GM19023 (cell line): ENCODE measurements at regions not wholly inside any gene's neighbourhood (a gene's known extent, or its start where the extent isn't known, plus 50 kb on each side); places are given as distances from the start of the nearest gene placed in this dataset.
"Not testable (repeated sequence)": the region's sequence is repeated elsewhere in the genome, so short reads cannot be mapped to it uniquely, and the experiment has no call there.

ENCODE experiments used
- ATAC-seq: cut with Tn5 transposase; IDR thresholded peaks from one replicate; pipeline ENCODE4 v1.9.1; 2021; ENCODE audit warnings: mild to moderate bottlenecking, moderate library complexity; ENCODE audit not compliant: unreplicated experiment

DNA sequence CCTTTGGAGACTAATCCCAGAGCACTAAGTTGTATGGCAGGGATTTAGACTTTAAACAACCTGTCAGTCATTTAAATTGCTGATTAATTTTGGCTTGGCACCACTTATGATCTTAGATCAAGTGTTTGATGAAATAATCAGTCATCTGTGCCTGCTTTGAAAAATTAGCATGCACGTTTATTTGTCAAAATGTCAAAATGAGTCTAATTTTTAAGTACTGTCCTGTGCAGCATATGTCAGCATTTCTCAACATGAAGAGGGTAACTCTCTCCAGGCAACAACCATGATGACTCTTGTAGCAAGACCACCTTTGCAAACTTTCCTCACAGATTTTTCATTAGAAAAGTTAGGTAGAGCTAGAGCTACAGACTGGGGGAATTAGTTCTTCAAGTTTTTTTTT lies 155.7 kb upstream of the GJE1 start:
- ATAC-seq, result no peak

DNA sequence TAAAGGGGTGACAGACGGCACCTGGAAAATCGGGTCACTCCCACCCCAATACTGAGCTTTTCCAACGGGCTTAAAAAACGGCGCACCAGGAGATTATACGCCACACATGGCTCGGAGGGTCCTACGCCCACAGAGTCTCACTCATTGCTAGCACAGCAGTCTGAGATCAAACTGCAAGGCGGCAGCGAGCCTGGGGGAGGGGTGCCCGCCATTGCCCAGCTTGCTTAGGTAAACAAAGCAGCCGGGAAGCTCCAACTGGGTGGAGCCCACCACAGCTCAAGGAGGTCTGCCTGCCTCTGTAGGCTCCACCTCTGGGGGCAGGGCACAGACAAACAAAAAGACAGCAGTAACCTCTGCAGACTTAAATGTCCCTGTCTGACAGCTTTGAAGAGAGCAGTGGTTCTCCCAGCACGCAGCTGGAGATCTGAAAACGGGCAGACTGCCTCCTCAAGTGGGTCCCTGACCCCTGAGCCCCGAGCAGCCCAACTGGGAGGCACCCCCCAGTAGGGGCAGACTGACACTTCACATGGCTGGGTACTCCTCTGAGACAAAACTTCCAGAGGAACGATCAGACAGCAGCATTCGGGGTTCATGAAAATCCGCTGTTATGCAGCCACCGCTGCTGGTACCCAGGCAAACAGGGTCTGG lies 162.8 kb upstream of the GJE1 start:
- ATAC-seq, result not testable (repeated sequence)

DNA sequence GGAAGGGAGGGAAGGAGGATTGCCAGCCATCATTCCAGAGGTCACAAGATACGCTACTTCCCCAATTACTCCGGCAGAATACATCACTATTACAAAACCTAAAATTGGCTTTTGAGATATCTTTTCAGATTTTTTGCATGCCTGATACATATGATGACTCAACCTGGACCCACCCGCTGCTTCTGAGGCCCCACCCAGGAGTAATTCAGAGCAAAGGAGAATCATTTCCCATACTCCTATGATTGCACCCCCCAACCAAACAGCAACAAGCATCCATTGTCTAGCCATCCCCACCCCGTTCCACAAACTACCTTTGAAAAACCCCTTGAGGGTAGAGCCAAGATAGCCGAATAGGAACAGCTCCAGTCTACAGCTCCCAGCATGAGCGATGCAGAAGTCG lies 163.5 kb upstream of the GJE1 start:
- ATAC-seq, result no peak

DNA sequence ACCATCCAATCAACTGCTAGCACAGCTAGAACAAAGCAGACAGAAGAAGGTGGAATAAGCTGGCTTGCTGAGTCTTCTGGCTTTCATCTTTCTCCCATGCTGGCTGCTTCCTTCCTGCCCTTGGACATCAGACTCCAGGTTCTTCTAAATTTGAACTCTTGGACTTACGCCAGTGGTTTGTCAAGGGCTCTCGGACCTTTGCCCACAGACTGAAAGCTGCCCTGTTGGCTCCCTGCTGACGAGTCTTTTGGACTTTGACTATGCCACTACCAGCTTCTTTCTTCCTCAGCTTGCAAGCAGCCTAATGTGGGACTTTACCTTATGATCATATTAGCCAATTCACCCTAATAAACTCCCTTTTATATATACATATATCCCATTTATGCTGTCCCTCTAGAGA lies 164.1 kb upstream of the GJE1 start:
- no peak for ATAC-seq

DNA sequence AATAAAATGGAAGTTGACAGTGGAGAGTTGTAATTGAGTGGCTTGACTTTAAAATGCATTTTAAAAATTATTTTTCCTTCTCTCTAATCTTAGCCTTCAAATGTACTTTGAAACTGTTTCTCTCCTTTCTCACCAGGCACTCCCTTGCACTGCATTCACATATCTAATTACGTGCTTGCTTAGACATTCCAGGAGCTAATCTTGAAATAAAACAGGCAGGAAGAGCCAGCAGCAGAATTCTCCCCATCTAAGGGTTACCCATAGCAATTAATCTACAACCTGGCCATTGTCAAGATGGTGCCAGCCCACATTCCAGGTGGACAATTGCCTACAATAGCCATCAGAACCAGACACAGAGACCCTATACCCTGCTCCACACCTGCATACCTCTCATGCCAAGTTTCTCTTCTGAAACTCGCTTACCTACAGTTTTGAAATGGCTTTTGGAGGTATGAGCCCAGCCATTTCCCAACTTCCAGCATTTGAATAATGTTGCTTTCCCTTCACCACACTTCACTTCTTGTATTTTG lies 167.6 kb upstream of the GJE1 start:
- ATAC-seq, result no peak

DNA sequence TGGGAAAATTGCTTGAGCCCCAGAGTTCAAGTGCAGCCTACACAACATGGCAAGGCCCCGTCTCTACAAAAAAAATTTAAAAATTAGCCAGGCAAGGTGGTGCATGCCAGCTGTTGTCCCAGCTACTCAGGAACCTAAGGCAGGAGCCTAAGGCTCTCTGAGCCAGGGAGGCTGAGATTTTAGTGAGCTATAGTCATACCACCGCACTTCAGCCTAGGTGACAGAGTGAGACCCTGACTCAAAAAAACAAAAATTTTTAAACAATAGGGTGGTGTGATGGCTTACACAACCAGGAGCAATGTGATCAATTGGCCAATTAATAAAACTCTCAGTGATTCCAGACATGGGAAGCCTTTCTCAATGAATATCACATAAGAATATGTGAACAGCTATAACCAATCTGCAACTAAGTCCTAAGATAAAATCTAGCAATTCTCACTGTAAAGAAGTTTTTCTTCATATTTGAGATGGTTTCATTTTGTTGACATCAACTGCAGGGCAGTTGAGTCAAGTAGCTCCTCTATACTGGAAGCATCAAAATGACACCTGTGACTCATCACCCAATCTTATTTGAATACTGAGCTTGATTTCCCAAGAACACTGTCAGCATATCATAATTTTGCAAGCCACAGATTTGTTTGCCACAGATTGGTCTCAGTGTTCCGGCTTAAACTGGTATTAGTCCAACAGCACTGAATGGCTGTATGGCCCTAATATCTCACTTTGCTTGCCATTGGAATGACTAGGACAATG lies 169.0 kb upstream of the GJE1 start:
- no peak for ATAC-seq

DNA sequence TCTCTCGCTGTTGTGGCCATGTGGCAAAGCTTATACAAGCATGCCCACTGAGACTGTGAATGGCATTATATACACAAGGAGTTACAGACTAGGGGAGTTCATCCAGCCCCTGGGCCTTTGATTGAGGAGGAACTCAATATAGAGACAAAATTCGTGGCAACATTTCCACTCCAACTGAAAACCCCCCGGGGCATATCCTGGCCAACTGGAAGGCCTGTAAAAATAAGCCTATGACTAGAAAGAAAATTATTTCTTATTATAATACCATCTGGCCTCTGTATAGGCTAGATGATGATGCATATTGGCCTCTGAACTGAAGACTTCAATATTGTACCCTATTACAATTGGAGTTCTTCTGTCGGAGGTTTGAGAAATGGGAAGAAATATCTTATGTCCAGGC lies 175.5 kb upstream of the GJE1 start:
- no peak for ATAC-seq

DNA sequence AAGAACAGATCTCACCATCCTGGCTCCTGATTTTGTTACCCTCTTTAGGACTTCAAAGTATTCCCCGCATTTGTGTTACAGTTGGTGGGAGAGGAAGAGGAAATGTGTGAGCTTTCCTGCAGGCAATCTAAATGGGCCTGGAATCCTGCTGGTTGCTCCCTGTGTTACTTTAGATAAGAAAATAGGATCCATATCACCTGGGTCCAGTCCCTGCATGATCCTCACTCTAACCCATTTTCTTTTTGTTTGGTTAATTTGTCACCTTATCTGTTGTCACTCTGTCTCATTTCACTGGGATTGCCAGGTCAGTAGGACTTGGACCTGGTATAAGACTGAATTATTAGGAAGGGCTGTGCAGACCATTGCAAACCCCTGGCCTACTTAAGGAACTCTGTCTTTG lies 175.9 kb upstream of the GJE1 start:
- no peak for ATAC-seq

DNA sequence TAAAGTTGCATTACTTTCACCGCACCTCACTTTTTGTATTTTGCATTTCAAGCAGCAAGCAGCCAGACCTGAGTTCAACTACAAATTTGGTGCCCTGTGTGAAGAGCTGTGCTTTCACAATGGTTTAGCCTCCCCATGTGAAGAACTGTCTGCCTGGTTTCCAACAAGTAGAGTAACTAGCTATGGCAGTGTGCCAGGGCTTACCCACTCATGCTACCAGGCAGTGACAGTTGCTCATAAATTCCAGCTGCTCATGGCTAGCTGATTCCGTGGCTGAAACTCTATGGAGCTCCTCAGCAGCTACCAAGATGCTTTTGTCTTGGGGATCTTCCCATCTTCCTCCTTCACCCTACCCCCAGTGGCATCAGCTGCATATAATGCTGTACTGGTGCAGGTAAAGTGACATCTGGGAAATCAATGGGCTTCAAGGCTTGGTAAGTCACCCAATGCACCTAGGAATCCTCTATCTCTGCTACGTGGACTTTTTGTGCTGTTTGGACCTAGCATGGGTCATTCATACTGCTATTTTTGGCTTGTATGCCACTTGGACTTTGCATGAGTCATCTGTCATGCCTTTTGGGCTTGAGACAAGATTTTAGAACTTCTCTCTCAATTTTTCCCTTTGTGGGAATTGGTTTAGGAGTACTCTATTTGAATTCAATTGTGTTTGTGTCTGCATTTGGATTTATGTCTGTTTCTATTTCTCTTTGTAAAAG lies 176.5 kb upstream of the GJE1 start:
- no peak for ATAC-seq

DNA sequence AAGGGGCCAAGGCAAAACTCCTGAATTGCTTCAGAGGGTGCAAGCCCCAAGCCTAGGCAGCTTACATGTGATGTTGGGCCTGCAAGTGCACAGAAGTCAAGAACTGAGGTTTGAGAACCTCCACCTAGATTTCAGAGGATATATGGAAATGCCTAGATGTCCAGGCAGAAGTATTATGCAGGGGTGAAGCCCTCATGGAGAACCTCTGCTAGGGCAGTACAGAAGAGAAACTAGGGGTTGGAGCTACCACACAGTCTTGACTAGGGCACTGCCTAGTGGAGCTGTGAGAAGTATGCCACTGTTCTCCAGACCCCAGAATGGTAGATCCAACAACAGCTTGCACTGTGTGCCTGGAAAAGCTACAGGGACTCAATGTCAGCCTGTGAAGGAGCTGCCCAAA lies 179.7 kb upstream of the GJE1 start:
- ATAC-seq, result no peak

DNA sequence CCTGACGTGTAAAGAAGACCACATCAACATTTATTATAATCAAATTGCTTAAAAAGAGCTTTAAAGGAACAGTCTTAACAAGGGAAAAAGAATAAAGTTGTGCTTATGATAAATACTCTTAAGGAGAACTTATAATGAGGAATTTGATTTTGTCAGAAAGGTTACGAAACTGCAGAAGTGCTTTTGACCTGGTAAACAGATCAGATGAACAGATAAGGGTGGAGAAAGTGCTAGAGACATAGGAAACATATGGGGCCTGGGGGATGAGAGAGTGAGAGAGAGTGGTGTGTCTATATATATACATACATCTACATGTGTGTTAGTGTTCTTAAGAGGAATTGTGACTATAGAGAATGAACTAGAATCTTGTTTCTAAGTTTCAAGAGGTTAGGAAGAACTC lies 186.2 kb upstream of the GJE1 start:
- no peak for ATAC-seq

DNA sequence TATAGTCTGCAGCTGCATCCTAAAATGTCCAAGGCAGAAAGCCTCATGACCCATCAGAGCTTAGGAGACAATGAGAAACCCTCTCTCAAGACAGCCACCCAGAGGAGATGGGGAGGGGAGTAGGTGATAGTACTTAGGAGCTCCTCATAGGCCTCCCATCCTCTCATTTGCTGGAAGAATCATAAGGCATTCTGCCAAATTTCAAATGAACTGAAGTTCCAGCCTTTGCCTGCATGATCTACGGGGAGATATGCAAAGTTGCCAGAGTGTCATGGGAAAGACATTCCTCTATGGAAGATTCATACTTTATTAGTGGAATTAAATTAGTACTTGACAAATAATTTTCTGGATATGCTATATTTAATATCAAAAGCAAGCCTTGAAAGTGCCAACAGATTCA lies 194.1 kb upstream of the GJE1 start:
- ATAC-seq, result no peak

DNA sequence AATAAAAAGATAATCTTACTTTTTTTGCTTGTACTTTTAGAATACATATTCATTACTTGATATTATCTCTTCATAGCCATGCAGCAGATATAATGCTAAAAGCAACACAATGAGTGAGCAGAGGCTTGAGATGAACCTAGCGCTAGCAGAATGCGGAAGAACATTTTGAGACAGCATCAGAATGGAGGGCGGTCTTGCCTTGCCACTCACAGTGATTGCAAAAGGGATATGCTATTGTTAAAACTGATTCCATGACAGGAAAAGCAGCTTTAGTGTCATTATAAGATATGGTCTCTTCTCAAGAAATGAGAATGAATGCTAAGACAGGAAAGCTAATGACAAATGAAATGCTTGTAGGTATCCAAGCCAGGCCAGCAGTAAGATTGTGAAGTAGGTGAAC lies 200.0 kb upstream of the GJE1 start:
- no peak for ATAC-seq

DNA sequence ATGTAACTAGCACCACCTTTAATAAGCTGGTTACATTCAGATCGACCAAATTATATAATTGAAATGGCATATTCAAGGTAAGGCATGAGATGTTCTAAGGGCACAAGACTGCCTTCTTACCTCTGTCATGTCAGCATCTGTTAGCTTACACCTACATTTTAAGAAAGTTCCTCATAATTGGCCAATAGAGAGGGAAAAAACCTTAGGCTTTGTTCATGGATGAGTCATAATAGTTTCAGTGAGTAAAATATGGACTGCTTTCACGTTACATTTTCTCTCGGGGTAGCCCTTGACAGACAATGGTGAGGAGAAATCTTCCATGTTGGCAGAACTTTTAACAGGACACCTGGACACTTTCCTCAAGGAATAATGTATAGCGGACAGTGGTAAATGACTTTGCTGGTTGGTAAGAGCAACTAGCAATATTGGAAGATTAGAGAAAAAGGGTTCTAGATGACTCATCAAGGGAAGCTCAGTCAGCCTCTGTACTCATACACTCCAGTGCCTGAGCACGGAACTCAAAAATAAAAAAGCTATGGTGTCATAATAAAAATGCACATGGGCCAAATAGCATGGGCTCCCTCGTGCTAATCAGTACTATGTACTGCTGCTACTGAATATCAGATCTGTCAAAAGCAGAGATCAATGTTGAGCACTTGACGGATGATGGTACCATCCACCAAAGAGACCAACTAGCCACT lies 206.4 kb upstream of the GJE1 start:
- ATAC-seq, result peak; percentile 52

DNA sequence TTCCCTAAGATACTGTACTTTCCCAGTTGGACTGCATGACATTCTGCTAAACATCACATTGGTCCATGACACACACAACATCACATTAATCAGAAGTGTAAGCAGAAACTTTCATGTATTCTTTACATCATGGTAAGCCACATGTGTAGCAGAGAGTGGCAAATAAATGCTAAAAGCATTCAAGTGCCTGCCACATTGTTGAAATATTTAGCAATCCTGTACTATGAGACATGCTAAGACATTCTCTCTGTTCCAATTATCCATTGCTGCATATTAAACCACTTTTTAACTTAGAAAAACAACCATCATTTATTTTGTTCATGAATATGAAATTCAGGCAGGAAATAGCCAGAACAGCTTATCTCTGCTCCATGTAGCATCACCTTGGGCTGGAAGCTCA lies 207.7 kb upstream of the GJE1 start:
- no peak for ATAC-seq

DNA sequence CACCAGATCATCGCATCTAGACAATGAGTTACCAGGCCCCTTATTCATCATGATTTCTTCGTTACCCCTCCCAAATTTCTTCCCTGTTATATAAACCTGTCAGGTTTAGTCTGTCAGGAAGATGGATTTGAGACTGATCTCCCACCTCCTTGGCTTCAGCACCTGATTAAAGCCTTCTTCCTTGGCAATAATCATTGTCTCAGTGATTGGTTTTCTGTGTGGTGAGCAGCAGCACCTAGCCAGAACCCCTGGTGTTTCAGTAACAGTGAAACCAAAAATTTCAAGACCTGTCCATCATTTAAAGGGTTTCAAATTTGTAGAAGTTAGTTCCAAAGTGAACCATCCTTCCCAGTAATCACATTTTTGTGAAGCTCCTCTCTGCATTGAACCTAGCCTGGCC lies 209.8 kb upstream of the GJE1 start:
- no peak for ATAC-seq

DNA sequence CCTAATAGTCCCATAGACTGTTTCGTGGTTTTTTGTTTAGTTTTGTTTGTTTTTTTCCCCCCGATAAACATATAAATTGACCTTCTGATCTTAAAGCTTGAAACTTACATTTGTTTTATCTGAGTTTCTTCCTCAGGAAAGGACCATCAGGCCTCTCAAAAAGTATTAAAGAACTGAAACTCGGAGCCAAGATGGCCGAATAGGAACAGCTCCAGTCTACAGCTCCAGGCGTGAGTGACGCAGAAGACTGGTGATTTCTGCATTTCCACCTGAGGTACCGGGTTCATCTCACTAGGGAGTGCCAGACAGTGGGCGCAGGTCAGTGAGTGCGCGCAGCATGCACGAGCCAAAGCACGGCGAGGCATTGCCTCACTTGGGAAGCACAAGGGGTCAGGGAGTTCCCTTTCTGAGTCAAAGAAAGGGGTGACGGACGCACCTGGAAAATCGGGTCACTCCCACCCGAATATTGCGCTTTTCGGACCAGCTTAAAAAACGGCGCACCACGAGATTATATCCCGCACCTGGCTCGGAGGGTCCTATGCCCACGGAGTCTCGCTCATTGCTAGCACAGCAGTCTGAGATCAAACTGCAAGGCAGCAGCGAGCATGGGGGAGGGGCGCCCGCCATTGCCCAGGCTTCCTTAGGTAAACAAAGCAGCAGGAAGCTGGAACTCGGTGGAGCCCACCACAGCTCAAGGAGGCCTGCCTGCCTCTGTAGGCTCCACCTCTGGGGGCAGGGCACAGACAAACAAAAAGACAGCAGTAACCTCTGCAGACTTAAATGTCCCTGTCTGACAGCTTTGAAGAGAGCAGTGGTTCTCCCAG lies 215.8 kb upstream of the GJE1 start:
- ATAC-seq, result not testable (repeated sequence)

DNA sequence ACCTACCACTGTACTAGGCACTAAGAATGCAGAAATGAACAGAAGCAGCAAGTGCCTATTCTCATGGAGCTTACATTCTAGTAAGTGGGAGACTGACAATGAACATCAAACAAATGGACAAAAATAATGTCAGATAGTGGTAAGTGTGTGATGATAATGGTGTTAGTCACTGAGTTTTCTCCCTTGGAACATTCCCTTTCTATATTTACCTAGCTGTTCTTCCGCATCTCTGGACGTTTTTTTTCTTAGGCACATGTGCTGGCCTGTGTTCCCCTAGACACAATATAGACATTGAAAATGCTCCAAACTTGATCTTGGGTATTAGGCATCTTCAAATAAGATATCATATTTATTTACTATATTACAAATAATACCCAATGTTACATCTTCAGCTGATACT lies 218.1 kb upstream of the GJE1 start:
- no peak for ATAC-seq

DNA sequence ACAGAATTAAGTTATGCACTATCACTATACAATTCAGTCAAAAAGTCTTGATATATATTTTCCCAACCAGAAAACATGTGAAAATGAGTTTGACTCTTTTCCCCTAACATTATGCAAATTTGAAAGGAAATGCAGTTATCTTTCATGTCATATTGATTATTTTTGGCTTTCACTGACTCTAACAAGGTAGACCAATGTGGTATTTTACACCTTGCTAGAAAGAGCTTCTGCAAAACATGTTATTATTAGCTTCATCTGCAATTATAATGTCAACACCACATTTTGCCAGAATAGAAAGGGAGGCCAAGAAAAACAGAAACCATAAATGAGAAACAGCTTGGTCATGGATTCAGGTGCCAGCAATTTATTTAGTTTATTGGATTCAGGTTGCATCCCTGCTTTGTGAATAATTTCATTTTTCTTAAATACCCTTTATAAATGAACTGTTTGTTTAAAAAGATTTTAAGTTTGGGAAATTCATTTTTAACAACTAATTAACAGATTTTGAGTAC lies 226.1 kb upstream of the GJE1 start:
- no peak for ATAC-seq

DNA sequence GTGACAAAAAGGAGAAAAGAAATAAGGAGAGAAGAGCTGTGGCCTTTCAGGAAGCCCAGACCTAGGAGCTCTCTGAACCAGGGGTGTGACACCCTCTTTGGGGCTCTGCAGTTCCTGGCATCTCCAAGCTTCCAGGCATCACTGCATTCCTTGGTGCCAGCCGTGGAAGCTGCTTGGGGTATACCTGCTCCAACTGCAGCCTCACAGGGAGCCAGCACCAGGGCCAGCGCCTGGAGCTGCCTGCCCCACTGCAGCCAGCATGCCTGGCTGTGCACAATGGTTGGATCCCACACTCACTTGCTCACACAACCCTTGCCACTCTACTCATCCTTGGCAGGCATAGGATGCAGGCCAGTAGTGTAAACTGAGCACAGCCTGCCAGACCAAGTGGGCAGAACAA lies 242.1 kb upstream of the GJE1 start:
- ATAC-seq, result no peak
